Activated CD8-positive, alpha-beta memory T cell treated with anti-CD3 and anti-CD28 coated beads for 1 hour (primary cell): ENCODE measurements at regions not wholly inside any gene's neighbourhood (a gene's known extent, or its start where the extent isn't known, plus 50 kb on each side); places are given as distances from the start of the nearest gene placed in this dataset.

Experiments used
- DNase-seq, 2 donors: peaks; one replicate each; pipeline ENCODE4 v3.0.0-alpha.2; 2020; ENCODE audit warnings: low read depth in 1 of 2; ENCODE audit errors: extremely low read depth in 1 of 2

DNA sequence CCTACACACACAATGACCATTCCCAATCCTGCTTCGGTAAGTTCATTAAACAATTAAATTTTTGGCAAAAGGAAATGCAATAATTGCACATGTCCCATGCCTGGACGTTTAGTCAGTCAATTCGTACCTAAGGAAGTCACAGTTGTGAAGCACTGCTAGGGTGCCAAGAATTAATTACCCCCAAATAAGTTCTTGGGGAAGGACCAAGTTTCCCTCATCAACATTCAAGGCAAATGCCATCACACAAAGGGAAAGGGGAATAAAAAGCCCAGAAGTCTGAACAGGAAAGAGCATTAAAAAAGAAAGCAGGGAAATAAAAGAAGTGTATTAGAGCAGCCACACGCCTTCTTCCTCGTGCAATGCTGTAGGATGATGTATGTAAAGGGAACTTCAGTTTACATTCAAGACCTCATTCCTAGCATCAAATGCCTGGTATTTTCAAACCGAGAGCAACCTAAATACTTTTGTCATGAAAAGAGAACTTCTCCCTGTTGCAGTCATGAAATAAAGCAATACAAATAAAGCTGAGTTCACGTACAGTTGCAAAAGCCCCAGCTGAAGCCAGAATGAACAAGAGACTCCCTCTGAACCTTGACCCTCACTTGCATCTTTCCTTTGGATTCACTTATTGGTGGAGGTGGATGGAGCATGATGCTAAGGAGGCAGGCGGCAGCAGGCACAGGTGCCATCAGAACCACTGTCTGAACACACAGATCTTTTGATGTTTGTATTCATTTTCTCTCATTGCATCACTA lies 124.0 kb upstream of the PPARGC1A start:
- DNase-seq, result no peak

DNA sequence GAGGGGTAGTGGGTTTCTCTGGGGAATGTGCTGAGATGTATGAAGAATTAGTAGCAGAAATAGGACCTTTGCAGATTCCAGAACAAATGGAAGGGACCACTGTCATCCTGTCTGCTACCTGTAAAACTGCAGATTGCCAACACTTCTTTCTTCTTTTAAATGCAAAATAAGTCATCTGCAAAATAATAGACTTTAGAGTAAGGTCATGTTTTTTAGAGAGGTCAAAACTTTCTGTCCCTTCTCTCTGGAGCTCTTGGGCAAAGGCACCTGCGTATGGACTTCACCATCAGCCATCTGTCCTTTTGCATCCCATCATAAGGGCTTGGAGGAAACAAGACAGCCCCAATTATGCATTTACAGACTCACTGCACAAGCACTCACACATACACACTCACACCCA lies 121.1 kb upstream of the PPARGC1A start:
- DNase-seq, result no peak

DNA sequence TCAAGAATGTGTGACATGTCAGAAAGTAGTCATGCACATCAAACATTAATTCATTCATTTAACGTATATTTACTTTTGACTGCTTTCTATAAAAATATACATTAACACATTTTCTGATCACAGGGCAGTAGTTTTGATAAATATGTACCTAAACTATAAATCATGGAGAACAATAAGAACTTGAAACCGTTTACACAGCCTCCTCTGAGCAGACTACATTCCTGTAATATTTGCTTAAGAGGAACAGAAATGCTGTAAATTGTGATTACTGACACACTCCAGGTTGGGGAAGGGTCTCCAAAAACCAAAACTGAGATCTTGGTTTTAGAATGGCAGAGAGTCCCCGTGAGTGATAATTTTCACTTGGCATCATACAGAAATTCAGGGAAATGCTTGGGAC lies 120.7 kb upstream of the PPARGC1A start:
- no peak for DNase-seq

DNA sequence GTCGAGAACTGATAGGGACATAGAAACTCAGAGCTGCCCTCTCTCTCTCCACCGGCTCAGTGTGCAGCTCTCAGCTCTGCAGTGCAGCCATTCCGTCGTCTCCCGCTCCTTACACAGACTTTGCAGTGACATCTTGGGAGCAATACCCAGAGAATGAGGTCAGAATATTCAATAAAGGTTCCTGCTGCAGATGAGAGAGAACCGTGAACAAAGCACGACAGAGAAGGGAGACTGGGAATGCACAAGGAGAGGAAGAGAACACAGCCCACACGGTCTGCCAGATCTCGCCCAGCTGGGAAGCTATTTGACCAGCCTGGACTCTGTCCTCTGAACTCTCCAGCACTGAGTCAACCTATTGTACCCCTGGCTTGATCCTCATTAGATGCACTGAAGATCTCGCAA lies 118.0 kb upstream of the PPARGC1A start:
- no peak for DNase-seq

DNA sequence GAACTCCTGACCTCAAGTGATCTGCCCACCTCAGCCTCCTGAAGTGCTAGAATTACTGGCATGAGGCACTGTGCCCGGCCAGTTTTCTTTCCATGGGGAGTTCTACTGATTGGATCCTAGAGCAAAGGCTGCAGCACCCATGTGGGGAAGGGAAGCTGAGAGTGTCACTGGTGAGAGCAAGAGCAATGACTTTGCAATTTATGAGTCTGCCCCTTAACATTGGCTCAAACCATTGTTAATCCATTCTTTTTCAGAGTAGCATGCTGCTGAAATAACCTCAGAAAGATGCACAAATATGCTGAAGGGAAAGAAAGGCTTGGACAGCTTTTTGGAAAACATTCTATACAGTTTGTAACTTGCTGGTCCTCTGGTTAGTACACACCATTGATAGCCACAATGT lies 116.4 kb upstream of the PPARGC1A start:
- no peak for DNase-seq

DNA sequence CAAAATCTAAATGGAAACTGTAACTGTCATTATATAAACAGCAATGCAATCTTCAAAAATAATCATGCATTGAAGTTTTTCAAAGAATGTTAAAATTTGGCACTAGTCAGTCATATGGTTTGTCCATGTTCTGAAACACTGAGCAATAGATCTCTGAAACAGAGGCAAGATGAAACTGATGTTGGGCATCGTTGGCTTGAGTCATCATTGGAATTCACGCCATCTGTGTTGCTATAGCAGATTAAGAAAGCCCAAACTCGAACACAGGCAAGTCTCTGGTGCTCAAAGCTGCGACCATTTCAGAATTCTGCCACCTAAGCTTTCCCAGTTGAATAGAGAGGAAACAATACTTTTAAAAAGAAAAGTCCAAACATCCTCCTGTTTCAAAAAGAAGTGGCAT lies 114.1 kb upstream of the PPARGC1A start:
- no peak for DNase-seq

DNA sequence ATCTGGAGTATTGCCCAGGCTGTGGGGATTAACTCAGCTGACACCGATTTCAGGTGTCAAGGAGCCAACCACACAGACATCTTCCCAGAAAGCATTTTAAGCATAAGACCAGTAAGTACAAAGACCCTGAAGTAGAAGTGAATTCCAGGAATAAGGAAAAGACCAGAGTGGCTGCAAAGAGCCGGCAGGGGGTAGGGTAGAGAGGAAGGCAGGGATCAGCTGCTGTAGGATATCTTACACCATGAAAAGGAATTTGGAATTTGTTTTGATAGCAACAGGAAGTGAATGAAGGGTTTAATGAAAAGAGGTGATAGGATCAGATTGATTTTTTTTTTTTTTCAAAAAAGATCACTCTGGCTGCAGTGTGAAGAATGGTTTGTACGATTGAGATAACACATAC lies 113.6 kb upstream of the PPARGC1A start:
- no peak for DNase-seq

DNA sequence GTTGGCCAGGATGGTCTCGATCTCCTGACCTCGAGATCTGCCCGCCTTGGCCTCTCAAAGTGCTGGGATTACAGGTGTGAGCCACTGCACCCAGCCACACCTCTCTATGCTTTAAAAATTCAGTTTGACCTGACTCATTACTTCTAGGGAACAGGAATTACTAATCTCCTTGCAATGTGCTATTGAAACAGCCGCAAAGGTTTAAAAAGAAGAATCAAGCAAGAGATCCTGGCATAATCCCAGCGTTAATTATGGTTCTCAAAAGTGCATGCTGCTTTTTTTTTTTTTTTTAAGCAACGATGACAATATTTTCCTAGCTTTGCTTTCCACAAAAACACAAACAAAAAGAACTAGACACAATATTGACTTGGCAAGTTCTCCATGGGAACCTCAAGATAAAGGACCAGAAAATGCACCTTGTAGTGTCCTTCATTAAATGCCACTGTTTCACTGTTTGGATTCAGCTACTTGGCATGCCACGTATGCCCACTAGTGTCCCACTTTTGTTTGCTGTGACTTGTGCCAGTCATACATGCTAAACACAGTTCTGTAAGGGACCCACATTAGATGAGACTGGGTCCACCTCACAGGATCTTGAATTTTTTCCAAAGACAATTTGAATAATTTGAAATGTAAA lies 112.6 kb upstream of the PPARGC1A start:
- no peak for DNase-seq

DNA sequence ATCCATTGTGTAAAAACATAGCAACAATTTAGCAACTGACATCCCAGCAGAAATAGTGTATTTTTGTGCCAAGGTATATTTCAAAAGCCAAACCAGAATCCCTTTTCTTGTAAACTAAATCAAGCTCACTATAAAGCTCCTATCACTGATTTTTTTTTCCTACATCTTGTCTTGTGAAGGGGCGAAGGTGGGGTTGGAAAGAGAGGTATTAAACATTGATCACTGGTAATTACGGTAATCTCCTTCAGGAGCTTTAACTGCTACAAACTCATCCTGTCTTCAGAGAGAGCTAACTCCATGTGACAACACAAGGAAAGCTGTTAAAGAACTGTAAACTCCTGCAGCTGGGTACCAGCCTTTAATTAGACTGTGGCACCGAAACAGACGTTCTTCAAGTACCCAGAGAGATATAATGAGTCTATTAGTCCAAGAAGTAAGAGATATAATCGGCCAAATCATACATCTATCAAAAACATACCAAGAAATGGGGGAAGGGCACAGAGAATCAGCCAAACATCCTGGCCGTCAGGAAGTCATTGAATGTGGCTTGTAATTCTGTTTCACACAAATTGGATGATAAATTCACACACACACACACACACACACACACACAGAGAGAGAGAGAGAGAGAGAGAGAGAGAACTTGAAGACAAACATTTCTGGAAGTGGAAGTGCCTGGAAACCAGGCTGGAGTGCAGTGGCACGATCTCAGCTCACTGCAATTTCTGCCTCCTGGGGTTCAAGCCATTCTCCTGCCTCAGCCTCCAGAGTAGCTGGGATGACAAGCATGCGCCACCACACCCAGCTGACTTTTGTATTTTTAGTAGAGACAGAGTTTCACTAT lies 111.9 kb upstream of the PPARGC1A start:
- DNase-seq, result no peak

DNA sequence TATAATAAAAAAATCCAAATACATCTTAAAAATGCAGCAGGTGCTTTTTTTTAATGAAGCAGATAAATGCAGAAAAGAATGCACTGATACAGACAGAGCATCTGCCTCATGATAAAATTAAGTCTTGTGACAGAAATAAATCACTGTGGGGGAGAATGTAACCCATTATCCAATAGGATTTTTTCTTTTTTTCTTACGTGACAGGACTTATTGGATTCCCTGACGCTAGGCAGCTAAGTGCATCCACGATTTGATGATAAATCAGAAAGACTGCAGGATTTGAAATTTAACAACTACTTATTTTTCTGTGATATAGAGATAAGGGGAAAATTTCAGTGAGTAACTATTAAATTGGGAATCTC lies 110.6 kb upstream of the PPARGC1A start:
- DNase-seq, result no peak

DNA sequence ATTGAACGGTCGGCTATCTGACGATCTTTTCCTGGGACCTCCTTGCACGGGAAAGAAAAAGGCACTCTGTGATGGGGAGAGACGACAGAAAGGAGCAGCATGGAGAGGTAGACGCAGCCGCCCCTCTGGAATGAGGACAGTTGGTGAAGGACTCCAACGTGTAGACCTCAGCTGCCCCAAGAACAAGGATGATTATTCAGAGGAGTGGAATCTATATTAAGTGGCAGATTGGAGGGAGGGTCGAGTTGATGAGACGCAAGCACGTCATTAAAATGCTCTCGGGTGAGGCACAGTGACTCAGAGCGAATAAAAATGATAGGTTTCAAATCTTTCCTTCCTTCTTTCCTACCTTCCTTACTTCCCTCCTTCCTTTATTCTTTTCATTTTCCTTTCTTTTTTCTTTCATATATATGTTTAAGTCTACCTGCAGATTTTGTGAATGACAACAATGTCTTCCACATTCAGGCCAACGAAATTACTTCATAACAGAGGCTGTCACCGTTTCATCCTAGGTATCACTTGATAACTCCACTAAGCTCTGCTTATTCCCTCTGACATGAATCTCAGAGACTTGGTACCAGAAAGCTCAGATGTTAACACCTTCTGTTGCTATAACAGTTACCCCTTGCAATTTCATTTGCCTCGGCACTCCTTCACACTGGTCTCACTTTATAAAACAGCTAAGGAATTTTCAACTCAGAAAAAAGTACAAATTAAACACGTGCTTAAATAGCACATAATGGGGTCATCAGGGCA lies 110.0 kb upstream of the PPARGC1A start:
- no peak for DNase-seq

DNA sequence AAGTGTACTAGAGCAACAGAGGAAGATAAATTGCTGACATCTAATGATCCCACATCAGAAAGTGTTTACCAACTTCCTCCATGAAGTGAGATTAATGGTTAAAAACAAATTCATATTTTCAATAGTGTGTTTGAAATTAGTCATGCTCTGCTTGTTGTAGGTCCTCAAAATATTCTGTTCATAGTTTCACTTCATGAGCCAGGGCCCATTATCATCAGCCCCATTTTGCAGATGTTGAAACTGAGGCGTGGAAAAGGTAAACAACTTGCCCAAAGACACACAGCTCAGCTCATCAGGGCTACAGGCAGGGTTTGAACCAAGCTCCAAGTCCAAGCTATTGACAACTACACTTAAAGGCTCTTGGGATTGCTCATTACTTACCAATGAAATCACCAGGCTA lies 103.5 kb upstream of the PPARGC1A start:
- no peak for DNase-seq

DNA sequence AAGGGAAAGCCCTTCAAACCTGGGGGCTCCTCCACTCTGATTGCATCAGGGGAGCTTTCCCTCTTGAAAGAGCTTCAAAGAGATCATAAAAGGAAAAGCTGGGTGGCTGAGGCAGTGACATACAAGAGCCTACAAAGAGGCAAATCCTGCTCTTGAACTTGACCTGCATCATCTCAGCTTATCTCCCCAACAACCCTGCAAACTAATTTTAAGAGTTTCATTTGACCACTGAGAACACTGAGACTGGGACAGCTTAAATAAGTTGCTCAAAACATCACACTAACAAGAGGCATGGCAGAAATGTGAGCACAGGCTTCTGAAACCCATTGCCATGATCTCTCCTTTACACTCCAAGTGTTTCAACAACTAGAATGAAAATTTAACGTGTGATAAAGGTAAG lies 101.6 kb upstream of the PPARGC1A start:
- no peak for DNase-seq

DNA sequence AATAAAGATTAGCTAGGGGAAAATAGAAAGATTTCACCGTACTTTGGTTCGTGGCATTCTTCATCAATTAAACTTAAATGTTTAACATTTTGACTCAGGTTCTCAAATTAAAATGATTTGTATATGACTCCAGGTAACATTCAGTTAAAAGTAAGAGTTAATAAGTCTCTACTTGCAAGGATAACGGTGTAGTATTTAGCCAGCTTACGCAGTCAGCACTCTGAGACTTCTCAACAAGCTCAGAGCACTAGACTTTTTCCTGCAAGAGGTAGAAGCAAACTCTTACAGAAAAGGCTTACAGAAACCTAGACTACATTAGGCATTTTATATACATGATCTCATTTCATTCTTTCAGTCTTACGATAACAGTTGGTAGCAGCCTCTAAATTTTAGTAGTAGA lies 96.4 kb upstream of the PPARGC1A start:
- DNase-seq, result no peak

DNA sequence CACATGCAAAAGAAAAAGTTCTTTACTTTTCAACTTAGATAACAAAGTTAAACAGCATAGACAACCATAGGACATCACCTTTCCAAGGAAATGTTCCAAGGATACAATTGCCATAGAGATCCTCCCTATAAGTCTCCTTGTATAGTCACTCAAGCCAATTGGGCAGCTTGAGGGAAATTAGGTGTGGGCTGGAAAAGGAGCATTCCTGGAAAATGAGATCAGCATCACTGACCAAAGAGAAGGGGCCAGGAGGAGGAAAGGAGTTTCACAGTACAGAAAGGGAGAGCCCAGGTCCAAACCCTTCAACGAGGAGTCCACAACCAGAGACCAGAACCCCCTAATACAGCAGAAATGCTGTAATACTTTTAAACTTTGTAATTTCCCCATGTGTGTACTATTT lies 91.5 kb upstream of the PPARGC1A start:
- DNase-seq, result no peak

DNA sequence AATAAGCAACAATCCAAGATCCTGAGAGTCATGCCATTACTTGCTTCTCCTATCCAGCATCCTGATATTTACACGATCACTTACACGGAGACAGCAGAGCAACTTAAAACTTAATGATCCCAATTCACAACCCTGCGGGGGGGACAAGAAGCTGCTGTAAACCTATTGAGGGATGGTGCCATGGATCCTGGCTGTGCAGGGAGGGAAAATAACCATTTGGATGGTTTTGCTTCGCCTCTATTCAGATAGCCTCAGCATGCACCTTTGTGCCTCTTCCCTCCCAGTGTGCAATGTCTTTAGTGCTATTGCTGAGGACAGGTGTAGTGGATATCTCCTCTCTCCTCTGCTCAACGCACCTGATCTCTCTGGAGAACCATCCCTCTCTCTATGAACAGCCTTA lies 89.7 kb upstream of the PPARGC1A start:
- no peak for DNase-seq

DNA sequence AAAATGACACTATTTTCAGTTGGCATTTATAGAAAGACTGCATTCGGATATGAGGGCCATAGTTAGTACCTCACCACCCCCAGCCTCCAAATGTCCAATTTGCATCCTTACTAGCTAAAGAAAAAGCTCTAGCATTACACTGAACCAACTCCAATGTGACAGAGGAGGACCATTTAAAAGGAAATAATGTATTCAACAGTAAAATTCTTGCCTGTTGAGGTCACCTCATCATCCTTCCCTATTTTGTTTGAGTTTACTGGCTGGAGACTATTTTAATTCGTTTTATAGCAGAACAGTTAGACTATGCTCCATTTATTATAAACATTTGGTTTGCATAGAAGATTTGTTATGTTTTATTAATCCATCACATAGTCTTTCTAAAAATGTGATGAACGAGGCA lies 88.2 kb upstream of the PPARGC1A start:
- DNase-seq, result no peak

DNA sequence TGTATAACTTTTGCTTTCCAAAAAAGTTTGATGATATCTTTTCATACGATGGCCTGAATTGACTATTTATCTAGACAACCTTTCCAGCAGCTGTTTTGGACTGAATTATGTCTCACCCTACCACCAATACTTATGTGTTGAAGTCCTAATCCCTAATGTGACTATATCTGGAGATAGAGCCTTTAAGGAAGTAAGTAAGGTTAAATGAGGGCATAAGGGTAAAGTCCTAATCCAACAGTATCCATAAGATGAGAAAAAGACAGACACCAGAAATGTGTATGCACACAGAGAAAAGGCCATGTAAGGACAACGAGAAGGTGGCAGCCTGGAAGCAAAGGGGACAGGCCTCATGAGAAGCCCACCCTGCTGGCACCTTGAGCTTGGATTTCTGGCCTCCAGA lies 86.6 kb upstream of the PPARGC1A start:
- DNase-seq, result no peak

DNA sequence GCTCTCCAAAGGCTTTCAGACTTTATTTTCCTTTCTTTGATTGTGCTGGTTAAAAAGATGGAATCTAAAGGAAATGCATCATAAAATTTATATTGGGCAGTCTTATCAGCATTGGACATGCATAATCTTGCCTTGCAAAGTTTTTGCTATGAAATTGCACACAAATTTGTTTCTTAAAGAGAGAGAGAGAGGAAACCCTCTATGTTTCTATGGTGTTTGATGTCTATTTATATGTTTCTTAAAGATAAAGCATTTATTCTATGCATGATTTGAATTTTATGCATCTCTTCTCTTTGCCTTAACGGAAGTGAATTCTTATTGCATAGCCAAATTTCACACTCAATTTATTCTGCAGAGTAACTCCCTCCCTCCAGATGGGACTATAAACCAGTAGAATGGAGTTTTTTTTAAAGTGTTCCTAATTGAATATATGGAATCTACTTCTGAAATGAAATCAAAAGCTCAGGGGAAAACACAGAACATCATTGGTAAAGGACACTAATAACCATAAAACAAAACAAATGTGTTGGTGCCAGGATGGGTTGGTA lies 83.5 kb upstream of the PPARGC1A start:
- no peak for DNase-seq

DNA sequence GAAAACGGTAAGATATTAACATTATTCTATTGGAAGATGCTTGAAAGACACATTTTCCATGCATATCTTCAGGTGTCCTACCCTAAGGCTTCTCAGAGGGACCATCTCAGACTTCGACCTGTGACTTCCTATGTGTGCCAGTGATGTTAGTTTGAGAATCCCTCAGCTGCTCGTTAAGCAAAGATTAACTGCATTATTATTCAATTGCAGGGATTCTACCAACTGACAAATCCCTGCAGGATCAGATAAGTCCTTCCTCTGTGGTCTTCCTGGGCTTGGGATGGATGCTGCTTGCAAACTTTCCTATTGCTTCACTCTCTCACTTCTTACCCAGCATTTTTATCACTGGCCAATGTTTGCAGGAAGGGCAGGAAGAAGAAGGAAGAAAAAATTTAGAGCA lies 83.0 kb upstream of the PPARGC1A start:
- no peak for DNase-seq

DNA sequence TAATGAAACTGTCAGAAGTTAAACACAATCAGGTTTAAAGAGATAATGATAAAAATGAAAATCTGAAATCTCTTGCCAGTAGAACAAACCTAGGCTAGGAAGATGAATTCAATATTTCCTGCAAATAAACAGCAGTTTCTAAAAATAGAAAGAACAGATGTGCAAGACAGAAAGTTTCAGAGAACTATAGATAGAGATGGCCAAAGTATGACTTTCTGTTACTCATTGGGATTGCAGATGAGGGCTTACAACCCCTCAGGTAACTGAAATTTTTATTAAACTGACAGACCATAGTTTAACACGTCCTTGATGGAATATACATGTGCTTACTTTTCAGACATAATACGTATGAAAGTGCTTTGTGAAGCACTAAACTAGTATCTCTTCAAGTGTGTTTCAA lies 82.3 kb upstream of the PPARGC1A start:
- no peak for DNase-seq
